Tibial nerve (tissue), 4 donors: ENCODE measurements at regions not wholly inside any gene's neighbourhood (a gene's known extent, or its start where the extent isn't known, plus 50 kb on each side); places are given as distances from the start of the nearest gene placed in this dataset.

ENCODE experiments used
- DNase-seq, 2 donors: peaks; one replicate each; pipeline ENCODE4 v3.0.0-alpha.2; 2019; ENCODE audit warnings: low spot score in 2 of 2
- H3K27ac ChIP-seq, 4 donors: fragments of 200-600 bp; sonication (generic) in 3 of 4; one replicate each; pipeline ENCODE4 v1.5.1; 2017 to 2019; ENCODE audit warnings: mild to moderate bottlenecking in 1 of 4
- H3K27me3 ChIP-seq, 2 donors: fragments of 200-600 bp; sonication (generic) in 1 of 2; one replicate each; pipeline versions ENCODE4 v1.5.1 to v1.6.0; 2017 to 2019
- H3K36me3 ChIP-seq, 3 donors: fragments of 200-600 bp; sonication (generic); one replicate each; pipeline ENCODE4 v1.5.1; 2018 to 2019
- H3K4me1 ChIP-seq, 4 donors: fragments of 200-600 bp; sonication (generic) in 3 of 4; one replicate each; pipeline ENCODE4 v1.5.1; 2017 to 2019
- H3K4me3 ChIP-seq, 4 donors: fragments of 200-600 bp; sonication (generic) in 3 of 4; one replicate each; pipeline ENCODE4 v1.5.1; 2017 to 2019; ENCODE audit warnings: mild to moderate bottlenecking in 1 of 4, moderate library complexity in 1 of 4
- H3K9me3 ChIP-seq, 4 donors: fragments of 200-600 bp; sonication (generic) in 3 of 4; one replicate each; pipeline ENCODE4 v1.5.1; 2017 to 2019
- CTCF ChIP-seq, 5 experiments: fragments of 200-600 bp in 3 of 5; fragments of 450-650 bp in 2 of 5; sonication (generic) in 3 of 5; IDR thresholded peaks; one replicate each; pipeline ENCODE4 v1.5.1; 2016 to 2019; ENCODE audit warnings: antibody characterized with exemption in 5 of 5, mild to moderate bottlenecking in 3 of 5, moderate library complexity in 2 of 5
- EP300 ChIP-seq, 2 donors: sonication (generic); formaldehyde crosslinking; IDR thresholded peaks; one replicate each; pipeline ENCODE4 v1.6.1; 2017; ENCODE audit warnings: antibody characterized with exemption in 2 of 2, mild to moderate bottlenecking in 1 of 2
- POLR2A ChIP-seq, 2 donors: fragments of 450-650 bp; IDR thresholded peaks; one replicate each; pipeline ENCODE4 v1.6.1; 2017; ENCODE audit warnings: antibody characterized with exemption in 2 of 2, mild to moderate bottlenecking in 2 of 2, moderate library complexity in 2 of 2
- WGBS, 2 donors: methylation state at CpG; one replicate each; pipeline ENCODE4 v1.1.5; 2018; 5-methylcytosine and 5-hydroxymethylcytosine counted together

- no peak for TF ChIP-seq CTCF (IDR thresholded peaks at IDR 0.05)
- TF ChIP-seq POLR2A (IDR thresholded peaks at IDR 0.05) = no peak
- TF ChIP-seq EP300 (IDR thresholded peaks at IDR 0.05) = peak in 1 of 2 donors; percentile 34
- DNase-seq = no peak
- H3K4me1 ChIP-seq = no peaks in the 10 kb centered on the region
- no peaks in the 10 kb centered on the region for H3K27me3 ChIP-seq
- H3K9me3 ChIP-seq = no peaks in the 10 kb centered on the region
- no peaks in the 10 kb centered on the region for H3K36me3 ChIP-seq
- 53 to 66% methylated on average over 1 of the region's 1 CpG for WGBS, 2 donors
- no peak overlapping the region for H3K4me3 ChIP-seq
- peak overlapping the region in 1 of 4 donors; percentile 60 for H3K27ac ChIP-seq
Measured at GRCh38 chr9:86713970-86714369, 233.3 kb downstream of the GAS1 start.

DNA sequence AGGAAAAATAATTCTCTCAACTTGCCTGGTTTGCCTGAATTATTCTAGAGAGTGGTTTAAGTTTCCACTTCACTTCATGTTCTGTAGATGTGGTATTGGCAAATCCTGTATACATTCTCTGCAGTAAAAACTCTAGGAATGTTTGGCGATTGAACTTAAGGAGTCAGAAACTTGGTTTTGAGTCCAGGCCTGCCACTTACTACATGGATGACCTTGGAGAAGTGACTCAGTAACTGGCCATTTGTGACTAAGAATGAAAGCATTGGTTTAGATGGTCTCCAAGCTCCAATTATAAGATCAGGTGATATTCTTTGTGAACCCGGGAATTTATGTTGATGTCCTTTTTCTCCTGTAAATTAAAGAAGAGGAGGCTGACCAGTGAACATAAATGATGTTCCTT, 233.8 kb downstream of the GAS1 start:
- DNase-seq = no peak
- Histone ChIP-seq H3K27me3 (no peaks in the 10 kb centered on the region), H3K9me3 (no peaks in the 10 kb centered on the region), H3K36me3 (no peaks in the 10 kb centered on the region), H3K4me1 (no peaks in the 10 kb centered on the region), H3K27ac (no peak overlapping the region), H3K4me3 (no peak overlapping the region)
- 84 to 87% methylated on average over 2 of the region's 2 CpGs for WGBS, 2 donors
- no peak for TF ChIP-seq CTCF (IDR thresholded peaks at IDR 0.05)
- TF ChIP-seq POLR2A (IDR thresholded peaks at IDR 0.05) = no peak
- TF ChIP-seq EP300 (IDR thresholded peaks at IDR 0.05) = no peak

DNA sequence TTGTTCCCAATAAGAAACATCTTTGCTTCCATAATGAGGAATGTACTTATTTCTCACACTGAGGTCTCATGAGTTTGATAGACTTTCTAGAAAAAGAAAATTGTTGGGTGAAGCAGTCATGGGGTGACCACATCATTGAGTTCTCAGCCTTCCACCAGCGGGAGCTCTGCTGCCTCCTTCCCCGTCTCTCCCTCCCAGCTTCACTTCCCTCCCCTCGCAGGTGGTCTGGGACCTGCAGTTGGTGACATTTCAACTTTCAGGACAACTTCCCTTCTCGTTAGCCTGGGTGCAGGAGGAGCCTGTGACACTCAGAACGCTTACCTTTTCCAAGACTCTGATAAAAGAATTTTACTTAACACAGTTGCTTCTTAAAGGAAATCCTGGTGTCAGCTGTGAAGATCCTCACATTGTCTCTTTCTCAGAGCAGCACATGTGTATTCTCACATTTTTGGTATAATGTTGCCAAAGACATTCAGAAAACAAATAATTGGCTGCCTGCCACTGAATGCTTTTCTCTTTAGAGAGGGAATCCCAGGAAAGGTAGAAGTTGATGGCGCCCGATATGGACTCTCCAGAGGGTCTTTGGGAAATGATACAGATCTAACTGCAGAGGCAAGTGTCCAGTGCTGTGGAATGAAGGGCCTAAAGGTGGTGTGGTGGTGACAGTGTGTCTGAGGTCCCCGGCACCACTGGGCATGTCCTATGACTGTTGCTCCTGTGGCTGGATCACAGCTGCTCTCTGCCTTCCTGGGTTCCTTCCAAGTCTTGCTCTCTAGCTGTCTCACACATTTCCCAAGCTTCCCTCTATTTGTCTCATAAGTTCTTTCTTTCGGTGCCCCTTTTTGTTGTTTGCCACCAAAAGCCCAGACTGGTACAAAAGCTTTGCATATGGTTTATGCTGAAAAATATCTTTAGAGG, 238.1 kb downstream of the GAS1 start:
- WGBS, 2 donors = 78 to 80% methylated on average over 9 of the region's 9 CpGs
- DNase-seq = no peak
- TF ChIP-seq CTCF (IDR thresholded peaks at IDR 0.05) (no peak), POLR2A (IDR thresholded peaks at IDR 0.05) (no peak), EP300 (IDR thresholded peaks at IDR 0.05) (no peak)
- H3K9me3 ChIP-seq = no peaks in the 10 kb centered on the region
- no peaks in the 10 kb centered on the region for H3K4me1 ChIP-seq
- no peaks in the 10 kb centered on the region for H3K27me3 ChIP-seq
- no peak overlapping the region for H3K27ac ChIP-seq
- H3K4me3 ChIP-seq = no peak overlapping the region
- no peaks in the 10 kb centered on the region for H3K36me3 ChIP-seq

DNA sequence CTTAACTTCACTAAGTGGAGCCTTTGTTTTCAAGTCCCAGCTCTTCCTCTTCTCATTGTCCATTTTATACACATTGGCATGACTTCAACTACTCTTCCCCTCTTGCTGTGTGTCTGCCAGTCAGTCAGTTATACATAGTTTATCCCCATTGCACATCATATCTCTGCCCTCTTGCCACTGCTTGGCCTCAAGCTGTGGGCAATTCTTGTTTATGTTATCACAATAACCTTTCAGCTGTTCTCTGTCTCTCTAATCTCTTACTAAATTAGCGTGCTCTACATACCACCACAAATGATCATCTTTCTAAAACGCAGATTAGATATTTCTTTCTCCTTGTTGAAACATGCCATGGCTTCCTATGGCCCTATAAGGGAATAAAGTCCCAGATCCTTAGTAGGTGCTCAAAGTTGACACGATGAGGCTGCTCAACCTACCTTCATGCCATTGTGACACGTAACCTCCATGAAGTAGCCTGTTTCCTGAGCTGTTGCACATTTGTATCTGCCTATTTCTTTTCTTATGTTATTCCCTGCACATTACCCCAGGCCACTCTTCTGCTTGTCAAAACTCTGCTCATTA, 239.3 kb downstream of the GAS1 start:
- DNase-seq = no peak
- Histone ChIP-seq H3K36me3 (no peaks in the 10 kb centered on the region), H3K4me3 (no peak overlapping the region), H3K4me1 (no peaks in the 10 kb centered on the region), H3K27me3 (no peaks in the 10 kb centered on the region), H3K9me3 (no peaks in the 10 kb centered on the region), H3K27ac (no peak overlapping the region)
- TF ChIP-seq POLR2A (IDR thresholded peaks at IDR 0.05) (no peak), CTCF (IDR thresholded peaks at IDR 0.05) (no peak), EP300 (IDR thresholded peaks at IDR 0.05) (no peak)
- WGBS, 2 donors = 89 to 92% methylated on average over 4 of the region's 4 CpGs

GRCh38 chr9:86706391-86706790, 240.9 kb downstream of the GAS1 start:
- no peak for DNase-seq
- H3K27ac ChIP-seq = no peak overlapping the region
- H3K4me1 ChIP-seq = peaks cover 0 to 1% (median 0%) of the 10 kb centered on the region in 4 donors
- H3K9me3 ChIP-seq = no peaks in the 10 kb centered on the region
- TF ChIP-seq POLR2A (IDR thresholded peaks at IDR 0.05) = no peak
- no peak for TF ChIP-seq EP300 (IDR thresholded peaks at IDR 0.05)
- TF ChIP-seq CTCF (IDR thresholded peaks at IDR 0.05) = no peak
- WGBS, 2 donors = 100% methylated on average over 1 of the region's 1 CpG
- no peaks in the 10 kb centered on the region for H3K27me3 ChIP-seq
- no peak overlapping the region for H3K4me3 ChIP-seq
- H3K36me3 ChIP-seq = no peaks in the 10 kb centered on the region
